ENCODE measurements at regions not wholly inside any gene's neighbourhood (a gene's known extent, or its start where the extent isn't known, plus 50 kb on each side); places are given as distances from the start of the nearest gene placed in this dataset.

- TF ChIP-seq CTCF (IDR thresholded peaks at IDR 0.05) (no peak), POLR2AphosphoS5 (IDR thresholded peaks at IDR 0.05; ENCODE audit: insufficient read depth in 1 of 2, low read depth in 1 of 2) (no peak)
These were observed 672.4 kb upstream of the ADAMTS5 start for GRCh38 chr21:27639286-27639685.

Data from vagina (tissue), 2 donors.